ENCODE measurements at regions not wholly inside any gene's neighbourhood (a gene's known extent, or its start where the extent isn't known, plus 50 kb on each side); places are given as distances from the start of the nearest gene placed in this dataset.

DNA sequence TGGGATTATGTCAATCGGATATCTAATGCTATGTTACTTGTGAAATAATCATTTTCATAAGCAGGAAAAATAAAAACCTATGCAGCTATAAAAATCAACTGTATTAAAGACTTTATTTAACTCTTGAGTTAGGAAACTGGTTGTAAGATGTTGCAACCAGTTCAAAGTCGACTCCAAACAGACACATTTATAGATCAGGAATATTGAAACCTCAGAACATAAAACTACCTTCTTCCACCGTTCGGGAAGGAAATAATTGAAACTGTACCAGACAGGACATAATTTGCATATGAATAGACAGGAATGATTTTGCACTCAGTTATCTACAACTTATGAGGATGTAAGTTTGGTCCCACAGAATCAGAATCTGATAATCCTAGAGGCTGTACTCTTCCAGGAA lies 181.8 kb upstream of the STS start:
- H3K27ac ChIP-seq (ENCODE audit: extremely low read depth, low read depth, low read length) = no peak overlapping the region
- no peak overlapping the region for H3K4me3 ChIP-seq (ENCODE audit: low read depth, low read length)
- TF ChIP-seq TRIM28 (IDR thresholded peaks at IDR 0.05; ENCODE audit: borderline replicate concordance, low read length) (no peak), ZNF155 (tag by site-specific recombination; IDR thresholded peaks at IDR 0.05) (no peak)
- ChIA-PET CTCF (no interaction called here), POLR2A (no interaction called here)
- no peaks in the 10 kb centered on the region for H3K36me3 ChIP-seq (ENCODE audit: control insufficient read depth in 2 of 2, insufficient read depth in 1 of 2, low read length in 2 of 2)
- H3K4me1 ChIP-seq (ENCODE audit: control insufficient read depth, insufficient read depth, low read length) = no peaks in the 10 kb centered on the region
- no peaks in the 10 kb centered on the region for H3K9me3 ChIP-seq (ENCODE audit: control insufficient read depth, insufficient read depth, low read depth, low read length)

DNA sequence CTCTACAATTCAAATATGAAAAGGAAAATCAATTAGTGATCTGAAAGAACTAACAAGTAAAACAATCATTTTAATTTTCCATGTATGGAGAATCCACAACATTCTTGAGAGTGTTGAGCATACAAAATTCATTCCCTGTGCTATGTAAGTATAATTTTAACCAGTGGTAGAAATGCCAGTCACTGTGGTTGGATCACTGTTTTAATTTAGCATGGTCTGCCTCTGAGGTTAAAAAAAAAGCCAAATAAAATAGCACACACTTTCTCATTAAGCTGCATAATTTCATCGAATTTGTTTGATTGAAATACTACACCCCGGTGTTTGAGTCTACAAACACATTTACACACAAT lies 185.5 kb upstream of the STS start:
- ChIA-PET CTCF (interaction anchor here (0.7 kb wide), 1 partner anchor 52 kb away, joined by 3 read pairs; no protein-coding TSS in a partner anchor), POLR2A (no interaction called here)
- Histone ChIP-seq H3K9me3 (ENCODE audit: control insufficient read depth, insufficient read depth, low read depth, low read length) (no peaks in the 10 kb centered on the region), H3K36me3 (ENCODE audit: control insufficient read depth in 2 of 2, insufficient read depth in 1 of 2, low read length in 2 of 2) (no peaks in the 10 kb centered on the region), H3K4me1 (ENCODE audit: control insufficient read depth, insufficient read depth, low read length) (no peaks in the 10 kb centered on the region), H3K27ac (ENCODE audit: extremely low read depth, low read depth, low read length) (no peak overlapping the region), H3K4me3 (ENCODE audit: low read depth, low read length) (no peak overlapping the region)
- TF ChIP-seq ZNF23 (tag by site-specific recombination; IDR thresholded peaks at IDR 0.05; ENCODE audit: borderline replicate concordance) = no peak
- TF ChIP-seq ZNF658 (tag by site-specific recombination; IDR thresholded peaks at IDR 0.05) = no peak

DNA sequence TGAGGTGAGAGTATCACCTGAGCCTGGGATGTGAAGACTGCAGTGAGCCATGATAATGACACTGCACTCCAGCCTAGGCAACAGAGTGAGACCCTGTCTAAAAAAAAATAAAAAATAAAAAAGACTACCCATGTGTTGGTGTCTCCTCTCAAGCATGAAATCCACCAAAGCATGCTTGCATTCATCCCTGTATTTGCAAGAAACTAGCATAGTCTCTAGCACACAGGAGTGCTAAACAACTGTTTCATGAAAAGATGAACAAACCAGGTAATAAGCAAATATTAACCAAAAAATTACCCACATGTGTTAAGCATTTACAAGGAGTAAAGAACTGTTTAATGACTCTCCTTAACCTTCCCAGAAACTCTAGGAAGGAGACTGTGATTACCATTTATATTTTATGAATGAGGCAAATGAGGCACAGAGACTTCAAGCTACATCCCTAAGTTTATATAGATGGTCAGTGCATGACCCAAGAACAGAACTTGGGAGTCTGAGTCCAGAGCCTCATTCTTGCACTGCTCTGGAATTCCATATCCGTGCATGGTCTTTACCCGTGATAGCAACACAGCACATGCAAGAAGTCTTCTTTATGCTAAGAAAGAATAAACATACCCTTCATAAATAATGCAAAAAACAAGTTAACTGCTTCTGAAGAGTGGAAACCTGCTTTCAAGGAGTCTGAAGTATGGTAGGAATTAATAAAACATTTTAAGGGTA lies 186.1 kb upstream of the STS start:
- H3K9me3 ChIP-seq (ENCODE audit: control insufficient read depth, insufficient read depth, low read depth, low read length) = no peaks in the 10 kb centered on the region
- H3K36me3 ChIP-seq (ENCODE audit: control insufficient read depth in 2 of 2, insufficient read depth in 1 of 2, low read length in 2 of 2) = no peaks in the 10 kb centered on the region
- no peak overlapping the region for H3K27ac ChIP-seq (ENCODE audit: extremely low read depth, low read depth, low read length)
- ChIA-PET CTCF (no interaction called here), POLR2A (no interaction called here)
- H3K4me1 ChIP-seq (ENCODE audit: control insufficient read depth, insufficient read depth, low read length) = no peaks in the 10 kb centered on the region
- TF ChIP-seq WT1 (tag by site-specific recombination; IDR thresholded peaks at IDR 0.05) (no peak), ZNF747 (tag by site-specific recombination; IDR thresholded peaks at IDR 0.05) (no peak), ZNF791 (tag by site-specific recombination; IDR thresholded peaks at IDR 0.05) (no peak)
- TF ChIP-seq, protein P1, sequence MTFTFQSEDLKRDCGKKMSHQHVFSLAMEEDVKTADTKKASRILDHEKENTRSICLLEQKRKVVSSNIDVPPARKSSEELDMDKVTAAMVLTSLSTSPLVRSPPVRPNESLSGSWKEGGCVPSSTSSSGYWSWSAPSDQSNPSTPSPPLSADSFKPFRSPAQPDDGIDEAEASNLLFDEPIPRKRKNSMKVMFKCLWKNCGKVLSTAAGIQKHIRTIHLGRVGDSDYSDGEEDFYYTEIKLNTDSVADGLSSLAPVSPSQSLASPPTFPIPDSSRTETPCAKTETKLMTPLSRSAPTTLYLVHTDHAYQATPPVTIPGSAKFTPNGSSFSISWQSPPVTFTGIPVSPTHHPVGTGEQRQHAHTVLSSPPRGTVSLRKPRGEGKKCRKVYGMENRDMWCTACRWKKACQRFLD (tag by site-specific recombination; IDR thresholded peaks at IDR 0.05) = no peak
- TF ChIP-seq, protein P2, sequence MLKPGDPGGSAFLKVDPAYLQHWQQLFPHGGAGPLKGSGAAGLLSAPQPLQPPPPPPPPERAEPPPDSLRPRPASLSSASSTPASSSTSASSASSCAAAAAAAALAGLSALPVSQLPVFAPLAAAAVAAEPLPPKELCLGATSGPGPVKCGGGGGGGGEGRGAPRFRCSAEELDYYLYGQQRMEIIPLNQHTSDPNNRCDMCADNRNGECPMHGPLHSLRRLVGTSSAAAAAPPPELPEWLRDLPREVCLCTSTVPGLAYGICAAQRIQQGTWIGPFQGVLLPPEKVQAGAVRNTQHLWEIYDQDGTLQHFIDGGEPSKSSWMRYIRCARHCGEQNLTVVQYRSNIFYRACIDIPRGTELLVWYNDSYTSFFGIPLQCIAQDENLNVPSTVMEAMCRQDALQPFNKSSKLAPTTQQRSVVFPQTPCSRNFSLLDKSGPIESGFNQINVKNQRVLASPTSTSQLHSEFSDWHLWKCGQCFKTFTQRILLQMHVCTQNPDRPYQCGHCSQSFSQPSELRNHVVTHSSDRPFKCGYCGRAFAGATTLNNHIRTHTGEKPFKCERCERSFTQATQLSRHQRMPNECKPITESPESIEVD (tag by site-specific recombination; IDR thresholded peaks at IDR 0.05) = no peak
- TF ChIP-seq, protein P3, sequence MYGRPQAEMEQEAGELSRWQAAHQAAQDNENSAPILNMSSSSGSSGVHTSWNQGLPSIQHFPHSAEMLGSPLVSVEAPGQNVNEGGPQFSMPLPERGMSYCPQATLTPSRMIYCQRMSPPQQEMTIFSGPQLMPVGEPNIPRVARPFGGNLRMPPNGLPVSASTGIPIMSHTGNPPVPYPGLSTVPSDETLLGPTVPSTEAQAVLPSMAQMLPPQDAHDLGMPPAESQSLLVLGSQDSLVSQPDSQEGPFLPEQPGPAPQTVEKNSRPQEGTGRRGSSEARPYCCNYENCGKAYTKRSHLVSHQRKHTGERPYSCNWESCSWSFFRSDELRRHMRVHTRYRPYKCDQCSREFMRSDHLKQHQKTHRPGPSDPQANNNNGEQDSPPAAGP (tag by site-specific recombination; IDR thresholded peaks at IDR 0.05) = no peak
- H3K4me3 ChIP-seq (ENCODE audit: low read depth, low read length) = no peak overlapping the region

DNA sequence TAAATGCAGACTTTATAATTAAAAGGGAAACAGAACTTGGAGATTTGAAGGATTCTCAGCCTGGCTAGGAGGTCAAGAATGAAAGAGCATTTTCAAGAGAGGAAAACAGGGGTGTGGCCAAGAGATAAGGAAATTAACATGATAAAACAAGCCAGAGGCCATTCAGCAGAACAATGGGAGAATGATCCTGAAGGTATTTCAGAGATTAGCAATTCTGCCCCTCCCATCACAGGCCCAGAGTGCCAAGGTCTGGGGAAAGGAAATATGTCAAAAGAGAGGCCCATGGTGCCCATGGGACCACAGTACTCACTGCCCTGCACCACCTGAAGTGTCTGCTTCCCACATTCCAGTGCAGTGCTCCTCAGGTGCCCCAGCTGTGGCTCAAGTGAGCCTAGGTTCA lies 188.5 kb upstream of the STS start:
- POLR2A ChIA-PET = no interaction called here
- TF ChIP-seq ZNF785 (tag by site-specific recombination; IDR thresholded peaks at IDR 0.05) = no peak
- no peak for TF ChIP-seq GLIS2 (tag by site-specific recombination; IDR thresholded peaks at IDR 0.05)
- TF ChIP-seq ZNF169 (tag by site-specific recombination; IDR thresholded peaks at IDR 0.05) = no peak
- no peak for TF ChIP-seq ZNF433 (tag by site-specific recombination; IDR thresholded peaks at IDR 0.05; ENCODE audit: low read depth)
- TF ChIP-seq HOXC10 (CRISPR knock-in tag; IDR thresholded peaks at IDR 0.05) = no peak
- no peak for TF ChIP-seq SCRT2 (tag by site-specific recombination; IDR thresholded peaks at IDR 0.05)
- no peak for TF ChIP-seq ZNF2 (tag by site-specific recombination; IDR thresholded peaks at IDR 0.05)
- no peak for TF ChIP-seq ZNF777 (tag by site-specific recombination; IDR thresholded peaks at IDR 0.05; ENCODE audit: borderline replicate concordance)
- no peak for TF ChIP-seq ZNF335 (tag by site-specific recombination; conservative IDR thresholded peaks at IDR 0.05)
- TF ChIP-seq, protein P4, sequence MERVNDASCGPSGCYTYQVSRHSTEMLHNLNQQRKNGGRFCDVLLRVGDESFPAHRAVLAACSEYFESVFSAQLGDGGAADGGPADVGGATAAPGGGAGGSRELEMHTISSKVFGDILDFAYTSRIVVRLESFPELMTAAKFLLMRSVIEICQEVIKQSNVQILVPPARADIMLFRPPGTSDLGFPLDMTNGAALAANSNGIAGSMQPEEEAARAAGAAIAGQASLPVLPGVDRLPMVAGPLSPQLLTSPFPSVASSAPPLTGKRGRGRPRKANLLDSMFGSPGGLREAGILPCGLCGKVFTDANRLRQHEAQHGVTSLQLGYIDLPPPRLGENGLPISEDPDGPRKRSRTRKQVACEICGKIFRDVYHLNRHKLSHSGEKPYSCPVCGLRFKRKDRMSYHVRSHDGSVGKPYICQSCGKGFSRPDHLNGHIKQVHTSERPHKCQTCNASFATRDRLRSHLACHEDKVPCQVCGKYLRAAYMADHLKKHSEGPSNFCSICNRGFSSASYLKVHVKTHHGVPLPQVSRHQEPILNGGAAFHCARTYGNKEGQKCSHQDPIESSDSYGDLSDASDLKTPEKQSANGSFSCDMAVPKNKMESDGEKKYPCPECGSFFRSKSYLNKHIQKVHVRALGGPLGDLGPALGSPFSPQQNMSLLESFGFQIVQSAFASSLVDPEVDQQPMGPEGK (tag by site-specific recombination; IDR thresholded peaks at IDR 0.05) = no peak
- Histone ChIP-seq H3K36me3 (ENCODE audit: control insufficient read depth in 2 of 2, insufficient read depth in 1 of 2, low read length in 2 of 2) (no peaks in the 10 kb centered on the region), H3K27ac (ENCODE audit: extremely low read depth, low read depth, low read length) (no peak overlapping the region), H3K9me3 (ENCODE audit: control insufficient read depth, insufficient read depth, low read depth, low read length) (no peaks in the 10 kb centered on the region), H3K4me1 (ENCODE audit: control insufficient read depth, insufficient read depth, low read length) (no peaks in the 10 kb centered on the region), H3K4me3 (ENCODE audit: low read depth, low read length) (no peak overlapping the region)
- CTCF ChIA-PET = no interaction called here
